ENCODE measurements at regions not wholly inside any gene's neighbourhood (a gene's known extent, or its start where the extent isn't known, plus 50 kb on each side); places are given as distances from the start of the nearest gene placed in this dataset.

GRCh38 chr7:155869784-155870076 is 57.5 kb upstream of the SHH start:
- H3K4me3 ChIP-seq, result no peak overlapping the region
- no peak for DNase-seq (ENCODE audit: low spot score)
- H3K4me1 ChIP-seq (ENCODE audit: insufficient read depth), result peaks cover 10% of the 10 kb centered on the region
- no peaks in the 10 kb centered on the region for H3K27me3 ChIP-seq
- no peak overlapping the region for H2AFZ ChIP-seq
- no peaks in the 10 kb centered on the region for H4K20me1 ChIP-seq (ENCODE audit: insufficient read depth, poor library complexity, severe bottlenecking)
- H3K9me3 ChIP-seq (ENCODE audit: low read depth), result no peaks in the 10 kb centered on the region
- TF ChIP-seq, protein P1, sequence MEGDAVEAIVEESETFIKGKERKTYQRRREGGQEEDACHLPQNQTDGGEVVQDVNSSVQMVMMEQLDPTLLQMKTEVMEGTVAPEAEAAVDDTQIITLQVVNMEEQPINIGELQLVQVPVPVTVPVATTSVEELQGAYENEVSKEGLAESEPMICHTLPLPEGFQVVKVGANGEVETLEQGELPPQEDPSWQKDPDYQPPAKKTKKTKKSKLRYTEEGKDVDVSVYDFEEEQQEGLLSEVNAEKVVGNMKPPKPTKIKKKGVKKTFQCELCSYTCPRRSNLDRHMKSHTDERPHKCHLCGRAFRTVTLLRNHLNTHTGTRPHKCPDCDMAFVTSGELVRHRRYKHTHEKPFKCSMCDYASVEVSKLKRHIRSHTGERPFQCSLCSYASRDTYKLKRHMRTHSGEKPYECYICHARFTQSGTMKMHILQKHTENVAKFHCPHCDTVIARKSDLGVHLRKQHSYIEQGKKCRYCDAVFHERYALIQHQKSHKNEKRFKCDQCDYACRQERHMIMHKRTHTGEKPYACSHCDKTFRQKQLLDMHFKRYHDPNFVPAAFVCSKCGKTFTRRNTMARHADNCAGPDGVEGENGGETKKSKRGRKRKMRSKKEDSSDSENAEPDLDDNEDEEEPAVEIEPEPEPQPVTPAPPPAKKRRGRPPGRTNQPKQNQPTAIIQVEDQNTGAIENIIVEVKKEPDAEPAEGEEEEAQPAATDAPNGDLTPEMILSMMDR (IDR thresholded peaks at IDR 0.05; ENCODE audit: poor library complexity), result no peak
- TF ChIP-seq EZH2phosphoT487 (IDR thresholded peaks at IDR 0.05; ENCODE audit: low read depth, severe bottlenecking, unreplicated experiment), result no peak
- TF ChIP-seq EZH2 (IDR thresholded peaks at IDR 0.05; ENCODE audit: borderline replicate concordance), result no peak
- 93% methylated on average over 13 of the region's 13 CpGs for WGBS (ENCODE audit: low lambda C conversion rate, missing lambda C conversion rate)
- no peaks in the 10 kb centered on the region for H3K9me2 ChIP-seq (replicated peaks; ENCODE audit: insufficient read depth)
- H3K36me3 ChIP-seq (replicated peaks; ENCODE audit: insufficient read depth, low read depth), result no peaks in the 10 kb centered on the region
- H3K27ac ChIP-seq, result no peak overlapping the region
- H3K79me2 ChIP-seq, result no peaks in the 10 kb centered on the region
- H3K4me2 ChIP-seq, result no peak overlapping the region

DNA sequence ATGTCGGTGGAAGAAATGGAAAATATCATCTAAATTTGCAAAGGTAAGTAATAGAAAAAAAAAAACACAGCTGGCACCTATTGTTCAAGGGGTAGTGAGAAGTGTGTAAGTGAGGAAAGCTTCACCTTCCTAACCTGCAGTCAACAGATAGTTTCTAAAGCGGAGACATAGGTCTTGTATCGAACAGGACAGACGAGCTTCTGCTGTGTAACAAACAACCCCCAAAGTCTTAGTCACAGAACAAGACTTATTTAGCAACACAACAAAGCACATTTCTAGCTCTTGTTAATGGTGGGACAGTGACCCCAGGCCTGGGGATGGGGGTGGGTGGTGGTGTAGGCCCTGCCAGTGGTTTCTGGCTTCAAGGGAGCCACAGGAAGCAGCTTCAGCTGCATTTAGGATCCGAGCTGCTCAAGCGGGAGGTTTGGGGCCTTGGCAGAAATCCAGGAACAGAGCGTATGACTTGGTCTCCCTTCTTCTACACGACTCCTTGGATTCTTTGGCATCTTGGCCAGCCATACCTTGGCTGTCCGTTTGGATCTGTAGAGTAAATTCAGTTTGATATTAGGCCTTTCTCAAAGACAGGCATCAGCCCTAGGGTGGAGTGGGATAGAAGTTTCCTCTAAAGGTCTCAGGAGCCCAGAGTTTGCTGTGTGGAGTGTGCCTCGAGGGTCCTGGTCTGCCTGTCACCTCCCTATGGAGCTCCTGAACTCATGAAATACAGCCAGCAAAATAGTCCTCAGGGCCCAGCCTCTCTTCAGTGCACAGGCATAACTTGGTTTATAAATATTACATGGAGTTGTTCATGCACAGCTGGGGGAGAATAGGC is 56.9 kb upstream of the SHH start:
- Histone ChIP-seq H3K27ac (no peak overlapping the region), H3K36me3 (replicated peaks; ENCODE audit: insufficient read depth, low read depth) (no peaks in the 10 kb centered on the region), H3K9me3 (ENCODE audit: low read depth) (no peaks in the 10 kb centered on the region), H3K27me3 (no peaks in the 10 kb centered on the region), H3K4me1 (ENCODE audit: insufficient read depth) (peaks cover 10% of the 10 kb centered on the region), H3K4me3 (no peak overlapping the region), H3K4me2 (no peak overlapping the region), H3K79me2 (no peaks in the 10 kb centered on the region), H3K9me2 (replicated peaks; ENCODE audit: insufficient read depth) (no peaks in the 10 kb centered on the region), H4K20me1 (ENCODE audit: insufficient read depth, poor library complexity, severe bottlenecking) (no peaks in the 10 kb centered on the region), H2AFZ (no peak overlapping the region)
- no peak for DNase-seq (ENCODE audit: low spot score)
- TF ChIP-seq, protein P1 (IDR thresholded peaks at IDR 0.05; ENCODE audit: poor library complexity), result no peak
- TF ChIP-seq EZH2 (IDR thresholded peaks at IDR 0.05; ENCODE audit: borderline replicate concordance), result no peak
- TF ChIP-seq EZH2phosphoT487 (IDR thresholded peaks at IDR 0.05; ENCODE audit: low read depth, severe bottlenecking, unreplicated experiment), result no peak
- WGBS (ENCODE audit: low lambda C conversion rate, missing lambda C conversion rate), result 93% methylated on average over 10 of the region's 10 CpGs

DNA sequence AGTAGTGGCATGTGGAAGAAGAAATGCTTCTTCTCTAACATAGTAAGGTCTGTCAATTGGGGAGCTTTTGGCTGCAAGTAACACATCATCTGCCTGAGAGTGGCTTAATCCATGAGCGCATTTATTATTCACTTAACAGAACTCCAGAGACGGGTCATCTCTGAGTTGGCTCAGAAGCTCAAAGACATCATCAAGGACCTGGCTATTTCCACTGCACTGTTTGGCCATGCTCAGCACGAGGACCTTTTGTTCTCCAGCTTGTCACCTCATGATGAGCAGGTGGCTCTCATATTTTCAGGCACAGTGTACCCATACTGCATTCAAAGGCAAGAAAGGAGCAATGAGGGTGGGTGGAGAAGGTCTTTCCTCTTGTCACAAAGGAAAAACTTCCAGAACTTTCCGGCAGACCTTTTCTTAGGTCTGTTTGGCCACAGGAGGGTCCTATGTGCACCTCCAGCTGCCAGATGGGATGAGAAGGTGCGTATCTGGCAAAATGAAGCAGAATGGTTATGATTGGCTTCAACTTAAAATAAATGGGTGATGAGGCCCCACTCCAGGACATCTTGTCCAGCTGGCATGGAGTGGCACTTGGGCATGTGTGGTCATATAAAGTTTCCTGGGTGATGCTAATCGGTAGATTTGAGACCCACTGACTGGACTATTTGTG is 55.6 kb upstream of the SHH start:
- Histone ChIP-seq H3K4me1 (ENCODE audit: insufficient read depth) (peaks cover 10% of the 10 kb centered on the region), H3K27me3 (no peaks in the 10 kb centered on the region), H3K27ac (peak overlapping the region; percentile 54), H3K4me2 (no peak overlapping the region), H3K36me3 (replicated peaks; ENCODE audit: insufficient read depth, low read depth) (no peaks in the 10 kb centered on the region), H4K20me1 (ENCODE audit: insufficient read depth, poor library complexity, severe bottlenecking) (no peaks in the 10 kb centered on the region), H2AFZ (no peak overlapping the region), H3K9me3 (ENCODE audit: low read depth) (no peaks in the 10 kb centered on the region), H3K79me2 (no peaks in the 10 kb centered on the region), H3K9me2 (replicated peaks; ENCODE audit: insufficient read depth) (no peaks in the 10 kb centered on the region), H3K4me3 (no peak overlapping the region)
- no peak for DNase-seq (ENCODE audit: low spot score)
- TF ChIP-seq, protein P1 (IDR thresholded peaks at IDR 0.05; ENCODE audit: poor library complexity), result no peak
- no peak for TF ChIP-seq EZH2 (IDR thresholded peaks at IDR 0.05; ENCODE audit: borderline replicate concordance)
- TF ChIP-seq EZH2phosphoT487 (IDR thresholded peaks at IDR 0.05; ENCODE audit: low read depth, severe bottlenecking, unreplicated experiment), result no peak
- WGBS (ENCODE audit: low lambda C conversion rate, missing lambda C conversion rate), result 74% methylated on average over 6 of the region's 6 CpGs

Measured in hepatocyte (in vitro differentiated cells).